CD1c-positive myeloid dendritic cell (primary cell): ENCODE measurements at regions not wholly inside any gene's neighbourhood (a gene's known extent, or its start where the extent isn't known, plus 50 kb on each side); places are given as distances from the start of the nearest gene placed in this dataset.
"Not testable (repeated sequence)": the region's sequence is repeated elsewhere in the genome, so short reads cannot be mapped to it uniquely, and the experiment has no call there.

Experiments used
- DNase-seq: peaks from one replicate; pipeline ENCODE4 v3.0.0-alpha.2; 2016; ENCODE audit errors: extremely low spot score

GRCh38 chr18:5021558-5021957, 175.5 kb downstream of the AKAIN1 start:
- no peak for DNase-seq

- no peak for DNase-seq
Observed at GRCh38 chr18:5015213-5015612, 181.8 kb downstream of the AKAIN1 start.

GRCh38 chr18:5004031-5004820, 192.8 kb downstream of the AKAIN1 start:
- not testable (repeated sequence) for DNase-seq

- no peak for DNase-seq
Observed at GRCh38 chr18:4994710-4995109, 202.3 kb downstream of the AKAIN1 start.

- no peak for DNase-seq
Observed at GRCh38 chr18:4987452-4988405, 209.3 kb downstream of the AKAIN1 start.

- no peak for DNase-seq
Observed at GRCh38 chr18:4986677-4987076, 210.4 kb downstream of the AKAIN1 start.

- no peak for DNase-seq
Observed at GRCh38 chr18:4986066-4986465, 211.0 kb downstream of the AKAIN1 start.

GRCh38 chr18:4961121-4961909, 235.7 kb downstream of the AKAIN1 start:
- no peak for DNase-seq

GRCh38 chr18:4960578-4960977, 236.5 kb downstream of the AKAIN1 start:
- DNase-seq, result no peak

GRCh38 chr18:4931209-4931608, 265.8 kb downstream of the AKAIN1 start:
- no peak for DNase-seq

GRCh38 chr18:4921548-4921947, 275.5 kb downstream of the AKAIN1 start:
- no peak for DNase-seq

- DNase-seq, result not testable (repeated sequence)
Observed at GRCh38 chr18:4917509-4917908, 279.5 kb downstream of the AKAIN1 start.

GRCh38 chr18:4908328-4908727, 288.7 kb downstream of the AKAIN1 start:
- no peak for DNase-seq

GRCh38 chr18:4906856-4907255, 290.2 kb downstream of the AKAIN1 start:
- DNase-seq, result no peak

- no peak for DNase-seq
Observed at GRCh38 chr18:4888251-4889040, 308.6 kb downstream of the AKAIN1 start.

- DNase-seq, result no peak
Observed at GRCh38 chr18:4878480-4878879, 318.6 kb downstream of the AKAIN1 start.

- no peak for DNase-seq
Observed at GRCh38 chr18:4871197-4871596, 325.9 kb downstream of the AKAIN1 start.

GRCh38 chr18:4870177-4870773, 326.8 kb downstream of the AKAIN1 start:
- no peak for DNase-seq

GRCh38 chr18:4869155-4869554, 327.9 kb downstream of the AKAIN1 start:
- DNase-seq, result no peak

GRCh38 chr18:4858379-4859127, 338.5 kb downstream of the AKAIN1 start:
- DNase-seq, result no peak
